Spleen (tissue), 11 donors: ENCODE measurements at regions not wholly inside any gene's neighbourhood (a gene's known extent, or its start where the extent isn't known, plus 50 kb on each side); places are given as distances from the start of the nearest gene placed in this dataset.

Experiments
- DNase-seq: peaks from one replicate; pipeline ENCODE4 v3.0.0-alpha.2; 2020
- H3K27ac ChIP-seq, 8 donors: fragments of 200-600 bp; sonication (generic) in 7 of 8; 1 replicate in 4 of 8; 2 replicates in 4 of 8; pipeline versions ENCODE4 v1.5.0 to v1.8.0; 2016 to 2021; ENCODE audit warnings: inconsistent platforms in 4 of 8, mild to moderate bottlenecking in 4 of 8, moderate library complexity in 1 of 8
- H3K27me3 ChIP-seq, 7 donors: fragments of 200-600 bp; sonication (generic) in 6 of 7; replicated peaks in 1 of 7; 1 replicate in 4 of 7; 2 replicates in 3 of 7; pipeline versions ENCODE4 v1.5.0 to v1.8.0; 2016 to 2021; ENCODE audit warnings: inconsistent platforms in 3 of 7, mild to moderate bottlenecking in 1 of 7
- H3K36me3 ChIP-seq, 6 donors: fragments of 200-600 bp; sonication (generic) in 5 of 6; 1 replicate in 4 of 6; 2 replicates in 2 of 6; pipeline versions ENCODE4 v1.5.0 to v1.8.0; 2016 to 2021; ENCODE audit warnings: inconsistent platforms in 2 of 6
- H3K4me1 ChIP-seq, 6 donors: fragments of 200-600 bp; sonication (generic) in 5 of 6; 1 replicate in 3 of 6; 2 replicates in 3 of 6; pipeline versions ENCODE4 v1.5.0 to v1.8.0; 2016 to 2021; ENCODE audit warnings: inconsistent platforms in 3 of 6
- H3K4me3 ChIP-seq, 8 donors: fragments of 200-600 bp; sonication (generic) in 7 of 8; 1 replicate in 4 of 8; 2 replicates in 4 of 8; pipeline versions ENCODE4 v1.5.0 to v1.8.0; 2016 to 2021; ENCODE audit warnings: inconsistent platforms in 4 of 8, mild to moderate bottlenecking in 4 of 8, moderate library complexity in 2 of 8
- H3K9me3 ChIP-seq, 8 donors: fragments of 200-600 bp; sonication (generic) in 7 of 8; 1 replicate in 4 of 8; 2 replicates in 4 of 8; pipeline versions ENCODE4 v1.5.0 to v1.8.0; 2016 to 2021; ENCODE audit warnings: inconsistent platforms in 4 of 8
- POLR2A ChIP-seq, 3 donors: fragments of 450-650 bp; IDR thresholded peaks; one replicate each; pipeline ENCODE4 v1.5.1; 2017; ENCODE audit warnings: antibody characterized with exemption in 3 of 3, mild to moderate bottlenecking in 1 of 3
- POLR2AphosphoS5 ChIP-seq, 3 donors: sonication (generic); formaldehyde crosslinking; IDR thresholded peaks; one replicate each; pipeline ENCODE4 v1.5.1; 2017; ENCODE audit warnings: antibody characterized with exemption in 3 of 3
- WGBS, 5 donors: extraction: QIAGEN DNeasy Blood & Tissue Kit in 3 of 5; methylation state at CpG; one replicate each; pipeline versions ENCODE4 v1.1.5 to v1.1.7; 2013 to 2018; 5-methylcytosine and 5-hydroxymethylcytosine counted together
- intact Hi-C: fragments of 100-400 bp; cut with DNase I; formaldehyde crosslinking; loops from one replicate; pipeline ENCODE4 v1.15.0; 2023; ENCODE audit warnings: low total_unique reads
- TF ChIP-seq, protein P1 (sequence below), 11 experiments: fragments of 200-600 bp in 7 of 11; fragments of 450-650 bp in 4 of 11; sonication (generic) in 4 of 11; IDR thresholded peaks in 8 of 11; conservative IDR thresholded peaks in 3 of 11; 1 replicate in 7 of 11; 2 replicates in 4 of 11; pipeline versions ENCODE4 v1.4.0 to v1.8.0; 2016 to 2021; ENCODE audit warnings: antibody characterized with exemption in 11 of 11, inconsistent platforms in 4 of 11, mild to moderate bottlenecking in 1 of 11
- donor health status: healthy with polysubstance abuse.
- donor health status: DM: no; HTN: no; CAD: no; lungs with moderate emphysema.
- donor health status: DM: no; HTN: no; CAD: no.
- donor health status: Bipolar disorder and iron deficiency.
- donor health status: healthy.
- donor health status: DM: no; HTN: no; CAD: no.
- donor health status: DM: yes; HTN: yes; CAD: no.

DNA sequence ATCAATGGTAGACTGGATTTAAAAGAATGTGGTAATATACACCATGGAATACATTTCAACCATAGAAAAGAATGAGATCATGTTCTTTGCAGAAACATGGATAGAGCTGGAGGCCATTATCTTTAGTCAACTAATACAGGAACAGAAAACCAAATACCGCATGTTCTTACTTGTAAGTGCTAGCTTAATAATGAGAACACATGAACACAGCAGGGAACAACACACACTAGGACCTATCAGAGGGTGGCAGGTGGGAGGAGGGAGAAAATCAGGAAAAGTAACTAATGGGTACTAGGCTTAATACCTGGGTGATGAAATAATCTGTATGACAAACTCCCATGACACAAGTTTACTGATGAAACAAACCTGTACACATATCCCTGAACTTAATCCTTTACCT is 1435.2 kb downstream of the REEP3 start:
- no peak for TF ChIP-seq POLR2A (IDR thresholded peaks at IDR 0.05)
- TF ChIP-seq, protein P1, sequence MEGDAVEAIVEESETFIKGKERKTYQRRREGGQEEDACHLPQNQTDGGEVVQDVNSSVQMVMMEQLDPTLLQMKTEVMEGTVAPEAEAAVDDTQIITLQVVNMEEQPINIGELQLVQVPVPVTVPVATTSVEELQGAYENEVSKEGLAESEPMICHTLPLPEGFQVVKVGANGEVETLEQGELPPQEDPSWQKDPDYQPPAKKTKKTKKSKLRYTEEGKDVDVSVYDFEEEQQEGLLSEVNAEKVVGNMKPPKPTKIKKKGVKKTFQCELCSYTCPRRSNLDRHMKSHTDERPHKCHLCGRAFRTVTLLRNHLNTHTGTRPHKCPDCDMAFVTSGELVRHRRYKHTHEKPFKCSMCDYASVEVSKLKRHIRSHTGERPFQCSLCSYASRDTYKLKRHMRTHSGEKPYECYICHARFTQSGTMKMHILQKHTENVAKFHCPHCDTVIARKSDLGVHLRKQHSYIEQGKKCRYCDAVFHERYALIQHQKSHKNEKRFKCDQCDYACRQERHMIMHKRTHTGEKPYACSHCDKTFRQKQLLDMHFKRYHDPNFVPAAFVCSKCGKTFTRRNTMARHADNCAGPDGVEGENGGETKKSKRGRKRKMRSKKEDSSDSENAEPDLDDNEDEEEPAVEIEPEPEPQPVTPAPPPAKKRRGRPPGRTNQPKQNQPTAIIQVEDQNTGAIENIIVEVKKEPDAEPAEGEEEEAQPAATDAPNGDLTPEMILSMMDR (IDR thresholded peaks at IDR 0.05 in 8 of 11, conservative IDR thresholded peaks at IDR 0.05 in 3 of 11), result no peak
- TF ChIP-seq POLR2AphosphoS5 (IDR thresholded peaks at IDR 0.05), result no peak
- no peaks in the 10 kb centered on the region for H3K27me3 ChIP-seq
- DNase-seq, result no peak
- intact Hi-C loops, result no loop called here
- H3K27ac ChIP-seq, result no peak overlapping the region
- H3K9me3 ChIP-seq, result peaks cover 0 to 21% (median 8%) of the 10 kb centered on the region in 8 donors
- H3K36me3 ChIP-seq, result no peaks in the 10 kb centered on the region
- no peaks in the 10 kb centered on the region for H3K4me1 ChIP-seq
- no peak overlapping the region for H3K4me3 ChIP-seq
- 85 to 97% (median 97%) methylated on average over 1 of the region's 1 CpG for WGBS, 5 donors

DNA sequence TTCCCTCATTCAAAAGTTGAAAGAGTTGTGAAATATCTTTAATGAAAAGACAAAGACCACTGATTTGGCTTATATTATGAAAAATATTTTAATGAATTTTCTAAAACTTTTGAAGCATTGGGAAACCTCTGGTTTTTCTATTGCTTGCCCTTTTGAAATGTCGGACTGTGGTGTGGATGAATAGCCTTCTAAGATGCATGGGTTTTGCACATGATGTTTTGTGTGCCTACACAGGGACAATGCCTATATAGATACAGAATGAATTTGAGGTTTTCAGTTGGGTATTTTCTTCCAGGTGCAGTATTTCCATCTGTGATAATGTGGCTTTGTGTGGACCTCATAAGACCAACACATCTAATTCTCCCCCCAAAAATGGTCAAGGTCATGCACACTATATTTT is 1437.9 kb downstream of the REEP3 start:
- no peak for DNase-seq
- no peaks in the 10 kb centered on the region for H3K27me3 ChIP-seq
- intact Hi-C loops, result no loop called here
- WGBS, 5 donors, result 84 to 94% (median 86%) methylated on average over 1 of the region's 1 CpG
- no peak overlapping the region for H3K27ac ChIP-seq
- peaks cover 0 to 7% (median 1%) of the 10 kb centered on the region in 8 donors for H3K9me3 ChIP-seq
- H3K36me3 ChIP-seq, result no peaks in the 10 kb centered on the region
- no peak overlapping the region for H3K4me3 ChIP-seq
- H3K4me1 ChIP-seq, result no peaks in the 10 kb centered on the region
- TF ChIP-seq, protein P1 (IDR thresholded peaks at IDR 0.05 in 8 of 11, conservative IDR thresholded peaks at IDR 0.05 in 3 of 11), result no peak
- TF ChIP-seq POLR2AphosphoS5 (IDR thresholded peaks at IDR 0.05), result no peak
- TF ChIP-seq POLR2A (IDR thresholded peaks at IDR 0.05), result no peak

DNA sequence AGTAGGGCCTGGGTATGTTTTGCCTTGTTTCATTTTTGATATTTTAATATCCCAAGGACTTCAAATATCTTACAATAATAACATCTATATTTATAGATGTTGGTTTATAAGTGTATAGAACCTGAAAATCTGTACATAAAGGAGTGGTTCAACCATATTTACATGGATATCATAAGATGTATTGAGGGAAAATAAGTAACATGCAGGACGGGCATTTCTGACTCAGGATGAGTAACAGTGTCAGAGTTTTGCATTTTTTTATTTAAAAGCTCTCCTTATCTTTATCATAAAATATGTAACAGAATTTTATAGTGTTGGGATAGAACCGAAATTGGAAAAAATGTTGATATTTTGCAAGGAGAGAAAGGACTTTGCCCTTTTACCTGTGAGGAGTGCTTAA is 1438.7 kb downstream of the REEP3 start:
- DNase-seq, result no peak
- 69 to 83% (median 73%) methylated on average over 2 of the region's 2 CpGs for WGBS, 5 donors
- intact Hi-C loops, result no loop called here
- no peak overlapping the region for H3K4me3 ChIP-seq
- no peak overlapping the region for H3K27ac ChIP-seq
- no peaks in the 10 kb centered on the region for H3K27me3 ChIP-seq
- no peaks in the 10 kb centered on the region for H3K36me3 ChIP-seq
- no peaks in the 10 kb centered on the region for H3K4me1 ChIP-seq
- peaks cover 0 to 3% (median 0%) of the 10 kb centered on the region in 8 donors for H3K9me3 ChIP-seq
- TF ChIP-seq POLR2A (IDR thresholded peaks at IDR 0.05), result no peak
- TF ChIP-seq, protein P1 (IDR thresholded peaks at IDR 0.05 in 8 of 11, conservative IDR thresholded peaks at IDR 0.05 in 3 of 11), result no peak

DNA sequence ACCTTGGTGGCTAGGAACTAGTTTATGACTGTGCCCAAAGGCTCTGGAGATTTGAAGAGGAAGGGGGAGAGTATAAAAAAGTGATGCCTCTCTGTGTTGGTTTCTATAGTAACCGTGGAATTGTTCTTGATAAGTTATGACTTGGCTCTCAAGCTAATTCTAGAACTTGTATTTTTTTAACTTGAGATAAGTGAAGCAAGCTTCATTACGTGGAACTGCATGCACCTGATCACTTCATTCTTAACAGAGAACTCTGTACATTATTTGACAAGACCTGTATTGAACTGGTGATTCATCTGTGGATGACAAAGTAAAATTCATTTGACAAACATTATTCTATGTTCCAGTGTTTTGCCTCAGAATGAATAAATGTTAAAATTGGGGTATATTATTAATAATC is 1452.2 kb downstream of the REEP3 start:
- TF ChIP-seq, protein P1 (IDR thresholded peaks at IDR 0.05 in 8 of 11, conservative IDR thresholded peaks at IDR 0.05 in 3 of 11), result no peak
- TF ChIP-seq POLR2A (IDR thresholded peaks at IDR 0.05) (no peak), POLR2AphosphoS5 (IDR thresholded peaks at IDR 0.05) (no peak)
- intact Hi-C loops, result no loop called here
- Histone ChIP-seq H3K27ac (no peak overlapping the region), H3K4me1 (no peaks in the 10 kb centered on the region), H3K27me3 (no peaks in the 10 kb centered on the region), H3K9me3 (no peaks in the 10 kb centered on the region), H3K36me3 (no peaks in the 10 kb centered on the region), H3K4me3 (no peak overlapping the region)
- 35 to 78% (median 62%) methylated on average over 2 of the region's 2 CpGs for WGBS, 5 donors
- no peak for DNase-seq
